A549 (cell line): ENCODE measurements at regions not wholly inside any gene's neighbourhood (a gene's known extent, or its start where the extent isn't known, plus 50 kb on each side); places are given as distances from the start of the nearest gene placed in this dataset.

ENCODE experiments used
- EHMT2 ChIP-seq: fragments of 200-600 bp; sonication (generic); IDR thresholded peaks from 2 replicates; pipeline ENCODE4 v1.6.1; 2016; ENCODE audit warnings: antibody characterized with exemption, low read depth, mild to moderate bottlenecking, moderate library complexity
- EP300 ChIP-seq, 2 experiments: fragments of >200 bp; sonication (Bioruptor Twin); formaldehyde crosslinking; IDR thresholded peaks; 2 replicates in 1 of 2; 3 replicates in 1 of 2; pipeline ENCODE4 v1.6.1; 2016 to 2017
- JUN ChIP-seq, 2 experiments: fragments of >200 bp; sonication (Bioruptor Twin); formaldehyde crosslinking; IDR thresholded peaks; 2 replicates in 1 of 2; 3 replicates in 1 of 2; pipeline ENCODE4 v1.6.1; 2016 to 2017
- RCOR1 ChIP-seq: fragments of 150-350 bp; IDR thresholded peaks from 2 replicates; pipeline ENCODE4 v1.6.1; 2014; ENCODE audit warnings: antibody characterized with exemption, low read length, low read depth
- SMC3 ChIP-seq: fragments of >200 bp; sonication (Bioruptor Twin); formaldehyde crosslinking; IDR thresholded peaks from 3 replicates; pipeline ENCODE4 v1.6.1; 2018; ENCODE audit warnings: inconsistent platforms
- TF ChIP-seq, protein P1 (sequence below): fragments of >200 bp; sonication (Bioruptor Twin); formaldehyde crosslinking; IDR thresholded peaks from 3 replicates; pipeline ENCODE4 v1.5.1; 2016
- TF ChIP-seq, protein P2 (sequence below): fragments of >200 bp; sonication (Bioruptor Twin); formaldehyde crosslinking; IDR thresholded peaks from 2 replicates; pipeline ENCODE4 v1.6.1; 2016
- TF ChIP-seq, protein P3 (sequence below): fragments of 450-650 bp; IDR thresholded peaks from 2 replicates; pipeline ENCODE4 v1.6.1; 2014; ENCODE audit warnings: antibody characterized with exemption

GRCh38 chr2:129812071-129812470, 167.4 kb upstream of the RAB6C start:
- TF ChIP-seq, protein P1, sequence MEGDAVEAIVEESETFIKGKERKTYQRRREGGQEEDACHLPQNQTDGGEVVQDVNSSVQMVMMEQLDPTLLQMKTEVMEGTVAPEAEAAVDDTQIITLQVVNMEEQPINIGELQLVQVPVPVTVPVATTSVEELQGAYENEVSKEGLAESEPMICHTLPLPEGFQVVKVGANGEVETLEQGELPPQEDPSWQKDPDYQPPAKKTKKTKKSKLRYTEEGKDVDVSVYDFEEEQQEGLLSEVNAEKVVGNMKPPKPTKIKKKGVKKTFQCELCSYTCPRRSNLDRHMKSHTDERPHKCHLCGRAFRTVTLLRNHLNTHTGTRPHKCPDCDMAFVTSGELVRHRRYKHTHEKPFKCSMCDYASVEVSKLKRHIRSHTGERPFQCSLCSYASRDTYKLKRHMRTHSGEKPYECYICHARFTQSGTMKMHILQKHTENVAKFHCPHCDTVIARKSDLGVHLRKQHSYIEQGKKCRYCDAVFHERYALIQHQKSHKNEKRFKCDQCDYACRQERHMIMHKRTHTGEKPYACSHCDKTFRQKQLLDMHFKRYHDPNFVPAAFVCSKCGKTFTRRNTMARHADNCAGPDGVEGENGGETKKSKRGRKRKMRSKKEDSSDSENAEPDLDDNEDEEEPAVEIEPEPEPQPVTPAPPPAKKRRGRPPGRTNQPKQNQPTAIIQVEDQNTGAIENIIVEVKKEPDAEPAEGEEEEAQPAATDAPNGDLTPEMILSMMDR: no peak
- TF ChIP-seq EHMT2: no peak
- TF ChIP-seq SMC3: no peak
- TF ChIP-seq, protein P2, sequence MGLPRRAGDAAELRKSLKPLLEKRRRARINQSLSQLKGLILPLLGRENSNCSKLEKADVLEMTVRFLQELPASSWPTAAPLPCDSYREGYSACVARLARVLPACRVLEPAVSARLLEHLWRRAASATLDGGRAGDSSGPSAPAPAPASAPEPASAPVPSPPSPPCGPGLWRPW: no peak
- TF ChIP-seq JUN (IDR thresholded peaks at IDR 0.05): no peak
- TF ChIP-seq RCOR1: no peak
- TF ChIP-seq, protein P3, sequence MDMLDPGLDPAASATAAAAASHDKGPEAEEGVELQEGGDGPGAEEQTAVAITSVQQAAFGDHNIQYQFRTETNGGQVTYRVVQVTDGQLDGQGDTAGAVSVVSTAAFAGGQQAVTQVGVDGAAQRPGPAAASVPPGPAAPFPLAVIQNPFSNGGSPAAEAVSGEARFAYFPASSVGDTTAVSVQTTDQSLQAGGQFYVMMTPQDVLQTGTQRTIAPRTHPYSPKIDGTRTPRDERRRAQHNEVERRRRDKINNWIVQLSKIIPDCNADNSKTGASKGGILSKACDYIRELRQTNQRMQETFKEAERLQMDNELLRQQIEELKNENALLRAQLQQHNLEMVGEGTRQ: no peak
- TF ChIP-seq EP300 (IDR thresholded peaks at IDR 0.05): no peak
